ENCODE measurements at regions not wholly inside any gene's neighbourhood (a gene's known extent, or its start where the extent isn't known, plus 50 kb on each side); places are given as distances from the start of the nearest gene placed in this dataset.

- no peak overlapping the region for H3K27ac ChIP-seq
- no peak for TF ChIP-seq ZFX (IDR thresholded peaks at IDR 0.05; ENCODE audit: borderline replicate concordance)
- TF ChIP-seq CTCF (IDR thresholded peaks at IDR 0.05), result no peak
Observed at GRCh38 chr4:129346036-129346435, 250.1 kb downstream of the C4orf33 start.

- H3K27ac ChIP-seq, result no peak overlapping the region
- TF ChIP-seq CTCF (IDR thresholded peaks at IDR 0.05) (no peak), ZFX (IDR thresholded peaks at IDR 0.05; ENCODE audit: borderline replicate concordance) (no peak)
Observed at GRCh38 chr4:129346734-129347133, 250.8 kb downstream of the C4orf33 start.

GRCh38 chr4:129350834-129351721 is 255.1 kb downstream of the C4orf33 start:
- no peak for TF ChIP-seq ZFX (IDR thresholded peaks at IDR 0.05; ENCODE audit: borderline replicate concordance)
- TF ChIP-seq CTCF (IDR thresholded peaks at IDR 0.05), result no peak

GRCh38 chr4:129352480-129352879 is 256.5 kb downstream of the C4orf33 start:
- H3K27ac ChIP-seq, result no peak overlapping the region

More at GRCh38 chr4:129350834-129351721, 255.1 kb downstream of the C4orf33 start:
- H3K27ac ChIP-seq, result no peak overlapping the region

GRCh38 chr4:129353490-129353889 is 257.5 kb downstream of the C4orf33 start:
- H3K27ac ChIP-seq, result no peak overlapping the region
- TF ChIP-seq ZFX (IDR thresholded peaks at IDR 0.05; ENCODE audit: borderline replicate concordance) (no peak), CTCF (IDR thresholded peaks at IDR 0.05) (no peak)

More at GRCh38 chr4:129352480-129352879, 256.5 kb downstream of the C4orf33 start:
- TF ChIP-seq ZFX (IDR thresholded peaks at IDR 0.05; ENCODE audit: borderline replicate concordance) (no peak), CTCF (IDR thresholded peaks at IDR 0.05) (no peak)

GRCh38 chr4:129355031-129355430 is 259.1 kb downstream of the C4orf33 start:
- TF ChIP-seq CTCF (IDR thresholded peaks at IDR 0.05) (no peak), ZFX (IDR thresholded peaks at IDR 0.05; ENCODE audit: borderline replicate concordance) (no peak)
- no peak overlapping the region for H3K27ac ChIP-seq

- TF ChIP-seq ZFX (IDR thresholded peaks at IDR 0.05; ENCODE audit: borderline replicate concordance), result no peak
- no peak for TF ChIP-seq CTCF (IDR thresholded peaks at IDR 0.05)
- no peak overlapping the region for H3K27ac ChIP-seq
Observed at GRCh38 chr4:129355516-129355915, 259.6 kb downstream of the C4orf33 start.
